Astrocyte (in vitro differentiated cells and primary cell): ENCODE measurements at regions not wholly inside any gene's neighbourhood (a gene's known extent, or its start where the extent isn't known, plus 50 kb on each side); places are given as distances from the start of the nearest gene placed in this dataset.

Experiments used
- DNase-seq: peaks from one replicate; pipeline ENCODE4 v3.0.0-alpha.2; 2010; ENCODE audit warnings: low read depth
- FAIRE-seq: peaks from 2 replicates; lab custom pipeline; 2011; peaks lifted over from hg19 to GRCh38; lab: Jason Lieb, UNC
- H2AFZ ChIP-seq: 2 replicates; pipeline ENCODE4 v1.6.0; 2012; ENCODE audit warnings: low read depth, low read length, inconsistent platforms
- H3K27ac ChIP-seq: 2 replicates; pipeline ENCODE4 v1.5.1; 2011; ENCODE audit warnings: low read depth, low read length, inconsistent platforms
- H3K27me3 ChIP-seq: 2 replicates; pipeline ENCODE4 v1.6.0; 2011; ENCODE audit warnings: low read length, inconsistent platforms; ENCODE audit not compliant: insufficient read depth
- H3K36me3 ChIP-seq: 2 replicates; pipeline ENCODE4 v1.5.1; 2011; ENCODE audit warnings: low read length, inconsistent platforms; ENCODE audit not compliant: insufficient read depth
- H3K4me1 ChIP-seq: 2 replicates; pipeline ENCODE4 v1.5.1; 2011; ENCODE audit warnings: low read length, inconsistent platforms; ENCODE audit not compliant: insufficient read depth
- H3K4me2 ChIP-seq: 2 replicates; pipeline ENCODE4 v1.6.0; 2012; ENCODE audit warnings: low read length, inconsistent platforms
- H3K4me3 ChIP-seq: 2 replicates; pipeline ENCODE4 v1.5.1; 2011; ENCODE audit warnings: low read depth, mild to moderate bottlenecking, low read length, inconsistent platforms; ENCODE audit not compliant: insufficient read depth
- H3K79me2 ChIP-seq: 2 replicates; pipeline ENCODE4 v1.6.0; 2012; ENCODE audit warnings: mild to moderate bottlenecking, low read length, inconsistent platforms; ENCODE audit not compliant: insufficient read depth
- H3K9ac ChIP-seq: 2 replicates; pipeline ENCODE4 v1.6.0; 2012; ENCODE audit warnings: mild to moderate bottlenecking, low read length, inconsistent platforms
- H3K9me3 ChIP-seq: 2 replicates; pipeline ENCODE4 v1.5.1; 2012; ENCODE audit warnings: low read depth, mild to moderate bottlenecking, low read length, inconsistent platforms; ENCODE audit not compliant: insufficient read depth
- H4K20me1 ChIP-seq: 2 replicates; pipeline ENCODE4 v1.6.0; 2012; ENCODE audit warnings: low read length, inconsistent platforms; ENCODE audit not compliant: insufficient read depth
- H3K27ac Mint-ChIP-seq: one replicate; pipeline ENCODE4 v1.8.0; 2021; ENCODE audit warnings: mild to moderate bottlenecking, mixed read lengths; ENCODE audit not compliant: unreplicated experiment
- H3K27me3 Mint-ChIP-seq: one replicate; pipeline ENCODE4 v1.8.0; 2021; ENCODE audit warnings: low read depth, mixed read lengths; ENCODE audit not compliant: unreplicated experiment
- H3K36me3 Mint-ChIP-seq: one replicate; pipeline ENCODE4 v1.8.0; 2021; ENCODE audit warnings: low read depth, mixed read lengths; ENCODE audit not compliant: unreplicated experiment
- H3K4me1 Mint-ChIP-seq: one replicate; pipeline ENCODE4 v1.8.0; 2021; ENCODE audit warnings: low read depth, mixed read lengths; ENCODE audit not compliant: unreplicated experiment
- H3K4me3 Mint-ChIP-seq: one replicate; pipeline ENCODE4 v1.8.0; 2021; ENCODE audit warnings: mild to moderate bottlenecking, moderate library complexity, mixed read lengths; ENCODE audit not compliant: unreplicated experiment
- H3K9me3 Mint-ChIP-seq: one replicate; pipeline ENCODE4 v1.8.0; 2021; ENCODE audit warnings: mild to moderate bottlenecking, mixed read lengths; ENCODE audit not compliant: unreplicated experiment
- EZH2 ChIP-seq: IDR thresholded peaks from 2 replicates; pipeline ENCODE4 v1.6.1; 2012; ENCODE audit warnings: mild to moderate bottlenecking, low read length, inconsistent platforms; ENCODE audit not compliant: insufficient read depth
- TF ChIP-seq, protein P1 (sequence below): IDR thresholded peaks from 2 replicates; pipeline ENCODE4 v1.5.1; 2011; ENCODE audit warnings: low read depth, mild to moderate bottlenecking, inconsistent platforms, low read length, moderate library complexity; ENCODE audit not compliant: insufficient read depth

DNA sequence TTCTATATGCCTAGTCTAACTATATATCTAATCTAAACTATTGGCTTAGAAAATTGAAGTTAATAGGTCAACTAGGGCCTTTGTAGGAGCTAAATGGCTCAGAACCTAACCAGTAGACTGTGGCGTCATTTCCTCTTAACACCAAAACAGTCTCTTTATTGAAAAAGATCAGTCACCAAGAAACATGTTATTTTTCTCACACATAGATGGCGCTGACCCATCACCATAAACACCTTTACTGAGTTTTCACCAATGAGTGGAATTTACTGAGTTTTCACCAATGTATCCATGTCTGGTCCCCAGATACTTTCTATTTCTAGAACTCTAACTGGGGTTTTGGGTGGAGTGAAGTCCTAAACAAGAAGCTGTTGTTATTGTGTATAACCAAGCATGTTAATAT is 636.0 kb downstream of the BCKDHB start:
- no peak overlapping the region for H3K4me2 ChIP-seq
- H3K9ac ChIP-seq, result no peak overlapping the region
- H3K4me3 ChIP-seq, result no peak overlapping the region
- no peak overlapping the region for H3K27ac ChIP-seq
- H2AFZ ChIP-seq, result no peak overlapping the region
- no peaks in the 10 kb centered on the region for H3K4me1 Mint-ChIP-seq
- peaks cover 7% of the 10 kb centered on the region for H3K9me3 Mint-ChIP-seq
- H3K9me3 ChIP-seq, result no peaks in the 10 kb centered on the region
- H4K20me1 ChIP-seq, result no peaks in the 10 kb centered on the region
- DNase-seq, result peak; percentile 39
- H3K36me3 ChIP-seq, result no peaks in the 10 kb centered on the region
- no peak overlapping the region for H3K4me3 Mint-ChIP-seq
- no peaks in the 10 kb centered on the region for H3K27me3 Mint-ChIP-seq
- TF ChIP-seq EZH2, result no peak
- TF ChIP-seq, protein P1, sequence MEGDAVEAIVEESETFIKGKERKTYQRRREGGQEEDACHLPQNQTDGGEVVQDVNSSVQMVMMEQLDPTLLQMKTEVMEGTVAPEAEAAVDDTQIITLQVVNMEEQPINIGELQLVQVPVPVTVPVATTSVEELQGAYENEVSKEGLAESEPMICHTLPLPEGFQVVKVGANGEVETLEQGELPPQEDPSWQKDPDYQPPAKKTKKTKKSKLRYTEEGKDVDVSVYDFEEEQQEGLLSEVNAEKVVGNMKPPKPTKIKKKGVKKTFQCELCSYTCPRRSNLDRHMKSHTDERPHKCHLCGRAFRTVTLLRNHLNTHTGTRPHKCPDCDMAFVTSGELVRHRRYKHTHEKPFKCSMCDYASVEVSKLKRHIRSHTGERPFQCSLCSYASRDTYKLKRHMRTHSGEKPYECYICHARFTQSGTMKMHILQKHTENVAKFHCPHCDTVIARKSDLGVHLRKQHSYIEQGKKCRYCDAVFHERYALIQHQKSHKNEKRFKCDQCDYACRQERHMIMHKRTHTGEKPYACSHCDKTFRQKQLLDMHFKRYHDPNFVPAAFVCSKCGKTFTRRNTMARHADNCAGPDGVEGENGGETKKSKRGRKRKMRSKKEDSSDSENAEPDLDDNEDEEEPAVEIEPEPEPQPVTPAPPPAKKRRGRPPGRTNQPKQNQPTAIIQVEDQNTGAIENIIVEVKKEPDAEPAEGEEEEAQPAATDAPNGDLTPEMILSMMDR, result peak; percentile 37
- peak; percentile 23 for FAIRE-seq
- no peaks in the 10 kb centered on the region for H3K79me2 ChIP-seq
- H3K27ac Mint-ChIP-seq, result no peak overlapping the region
- H3K4me1 ChIP-seq, result no peaks in the 10 kb centered on the region
- no peaks in the 10 kb centered on the region for H3K27me3 ChIP-seq
- H3K36me3 Mint-ChIP-seq, result no peaks in the 10 kb centered on the region

DNA sequence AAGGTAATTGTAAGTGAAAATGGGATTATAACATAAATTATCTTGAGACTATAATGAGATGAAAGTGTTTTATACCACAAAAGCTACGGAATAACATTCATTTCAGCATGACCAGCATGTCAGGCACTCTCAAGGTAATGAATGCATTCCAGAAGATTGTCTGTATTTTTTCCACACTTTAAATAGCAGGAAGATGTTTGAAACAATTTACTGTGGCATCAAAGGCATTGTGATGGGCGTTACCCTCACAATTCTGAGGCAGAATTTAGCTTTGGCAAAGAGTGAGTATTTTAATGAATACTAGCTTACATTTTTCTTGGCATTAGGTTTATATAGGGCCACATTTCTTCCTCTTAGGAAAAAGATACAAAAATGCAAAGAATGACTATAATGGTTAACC is 627.2 kb downstream of the BCKDHB start:
- no peaks in the 10 kb centered on the region for H3K36me3 Mint-ChIP-seq
- DNase-seq, result peak; percentile 27
- Histone ChIP-seq H3K4me2 (no peak overlapping the region), H3K27ac (no peak overlapping the region), H3K9me3 (no peaks in the 10 kb centered on the region), H3K79me2 (no peaks in the 10 kb centered on the region), H3K4me1 (no peaks in the 10 kb centered on the region), H3K4me3 (no peak overlapping the region), H3K36me3 (no peaks in the 10 kb centered on the region), H3K27me3 (no peaks in the 10 kb centered on the region), H4K20me1 (no peaks in the 10 kb centered on the region), H3K9ac (no peak overlapping the region), H2AFZ (no peak overlapping the region)
- H3K9me3 Mint-ChIP-seq, result no peaks in the 10 kb centered on the region
- H3K27me3 Mint-ChIP-seq, result no peaks in the 10 kb centered on the region
- TF ChIP-seq, protein P1, result no peak
- no peak for TF ChIP-seq EZH2
- peaks cover 6% of the 10 kb centered on the region for H3K4me1 Mint-ChIP-seq
- peak; percentile 78 for FAIRE-seq
- H3K27ac Mint-ChIP-seq, result no peak overlapping the region
- H3K4me3 Mint-ChIP-seq, result no peak overlapping the region

DNA sequence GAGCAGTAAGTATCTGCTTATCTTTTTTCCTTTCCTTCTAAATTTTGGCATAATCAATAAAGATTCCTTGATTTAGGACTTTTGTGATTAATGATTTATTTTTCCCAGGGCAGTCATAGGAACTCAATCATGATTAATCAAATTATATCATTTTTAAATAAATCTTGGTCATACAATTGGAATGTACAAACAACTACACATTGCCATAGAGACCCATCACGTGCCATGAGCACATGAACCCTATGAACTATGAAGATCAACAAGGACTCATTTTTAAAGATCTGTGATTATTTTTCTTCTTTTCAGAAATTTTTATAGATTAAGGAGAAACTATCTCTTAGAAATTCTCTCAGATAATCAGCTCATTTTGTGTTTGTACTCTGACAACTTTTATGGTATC is 622.4 kb downstream of the BCKDHB start:
- H3K36me3 ChIP-seq, result no peaks in the 10 kb centered on the region
- no peak for FAIRE-seq
- H3K4me1 ChIP-seq, result no peaks in the 10 kb centered on the region
- Mint-ChIP-seq H3K36me3 (no peaks in the 10 kb centered on the region), H3K9me3 (no peaks in the 10 kb centered on the region), H3K27me3 (no peaks in the 10 kb centered on the region), H3K27ac (no peak overlapping the region), H3K4me1 (peaks cover 15% of the 10 kb centered on the region), H3K4me3 (no peak overlapping the region)
- H3K27ac ChIP-seq, result no peak overlapping the region
- no peaks in the 10 kb centered on the region for H3K79me2 ChIP-seq
- TF ChIP-seq, protein P1, result no peak
- no peaks in the 10 kb centered on the region for H3K27me3 ChIP-seq
- H4K20me1 ChIP-seq, result no peaks in the 10 kb centered on the region
- no peak for DNase-seq
- H2AFZ ChIP-seq, result no peak overlapping the region
- H3K4me3 ChIP-seq, result no peak overlapping the region
- no peak overlapping the region for H3K4me2 ChIP-seq
- H3K9me3 ChIP-seq, result no peaks in the 10 kb centered on the region
- H3K9ac ChIP-seq, result no peak overlapping the region
